GM23338 (cell line): ENCODE measurements at regions not wholly inside any gene's neighbourhood (a gene's known extent, or its start where the extent isn't known, plus 50 kb on each side); places are given as distances from the start of the nearest gene placed in this dataset.

ENCODE experiments used
- ATAC-seq: fragments of 200-7000 bp; cut with Tn5 transposase; 3 replicates; pipeline ENCODE4 v1.9.1; 2020
- DNase-seq: peaks from one replicate; pipeline ENCODE4 v3.0.0-alpha.2; 2015; ENCODE audit warnings: low spot score
- H2AFZ ChIP-seq: fragments of 200-600 bp; sonication (generic); 2 replicates; pipeline ENCODE4 v1.8.0; 2016; ENCODE audit warnings: antibody characterized with exemption, mild to moderate bottlenecking, moderate library complexity
- H3F3A ChIP-seq: fragments of 200-600 bp; sonication (generic); replicated peaks from 2 replicates; pipeline ENCODE4 v1.8.0; 2017; ENCODE audit warnings: antibody characterized with exemption, mixed run types, low read depth
- H3K27ac ChIP-seq: fragments of 200-600 bp; sonication (generic); 2 replicates; pipeline ENCODE4 v1.6.1; 2016; ENCODE audit warnings: low read depth
- H3K27me3 ChIP-seq: fragments of 200-600 bp; sonication (generic); 2 replicates; pipeline ENCODE4 v1.8.0; 2016; ENCODE audit warnings: mild to moderate bottlenecking, mixed run types, moderate library complexity; ENCODE audit not compliant: insufficient read depth
- H3K36me3 ChIP-seq: fragments of 200-600 bp; sonication (generic); 2 replicates; pipeline ENCODE4 v1.8.0; 2016; ENCODE audit warnings: mild to moderate bottlenecking; ENCODE audit not compliant: insufficient read depth
- H3K4me1 ChIP-seq: fragments of 200-600 bp; sonication (generic); 2 replicates; pipeline ENCODE4 v1.8.0; 2016; ENCODE audit warnings: mild to moderate bottlenecking, moderate library complexity; ENCODE audit not compliant: insufficient read depth
- H3K4me2 ChIP-seq: fragments of 200-600 bp; sonication (generic); 2 replicates; pipeline ENCODE4 v1.7.1; 2017; ENCODE audit warnings: mixed run types
- H3K4me3 ChIP-seq: fragments of 200-600 bp; sonication (generic); 2 replicates; pipeline ENCODE4 v1.6.1; 2016; ENCODE audit warnings: mixed run types
- H3K79me2 ChIP-seq: fragments of 200-600 bp; sonication (generic); replicated peaks from 2 replicates; pipeline ENCODE4 v1.8.0; 2017; ENCODE audit warnings: mild to moderate bottlenecking; ENCODE audit not compliant: insufficient read depth
- H3K9me2 ChIP-seq: fragments of 200-600 bp; sonication (generic); 2 replicates; pipeline ENCODE4 v1.8.0; 2017; ENCODE audit not compliant: insufficient read depth
- H4K20me1 ChIP-seq: fragments of 200-600 bp; sonication (generic); replicated peaks from 2 replicates; pipeline ENCODE4 v1.8.0; 2017; ENCODE audit warnings: mild to moderate bottlenecking; ENCODE audit not compliant: insufficient read depth
- H3K27ac Mint-ChIP-seq: 2 replicates; pipeline ENCODE4 v1.8.0; 2020; ENCODE audit warnings: inconsistent platforms, mild to moderate bottlenecking, moderate library complexity, mixed read lengths
- H3K27me3 Mint-ChIP-seq: 3 replicates; pipeline ENCODE4 v1.8.0; 2022; ENCODE audit warnings: low read depth, mild to moderate bottlenecking, moderate library complexity, mixed read lengths, inconsistent platforms; ENCODE audit not compliant: insufficient read depth, poor library complexity
- H3K36me3 Mint-ChIP-seq: 3 replicates; pipeline ENCODE4 v1.8.0; 2021; ENCODE audit warnings: low read depth, mild to moderate bottlenecking, inconsistent platforms, moderate library complexity, mixed read lengths
- H3K4me1 Mint-ChIP-seq: 3 replicates; pipeline ENCODE4 v1.8.0; 2020; ENCODE audit warnings: mild to moderate bottlenecking, inconsistent platforms, mixed read lengths
- H3K4me3 Mint-ChIP-seq: 3 replicates; pipeline ENCODE4 v1.8.0; 2021; ENCODE audit warnings: moderate library complexity, mild to moderate bottlenecking, inconsistent platforms, mixed read lengths
- H3K9me3 Mint-ChIP-seq: 3 replicates; pipeline ENCODE4 v1.8.0; 2020; ENCODE audit warnings: moderate library complexity, mild to moderate bottlenecking, inconsistent platforms, mixed read lengths
- CTCF ChIP-seq, 2 experiments: fragments of 200-600 bp in 1 of 2; sonication (generic) in 1 of 2; conservative IDR thresholded peaks; 2 replicates each; pipeline versions ENCODE4 v1.5.1 to v1.6.1; 2016 to 2017; ENCODE audit warnings: antibody characterized with exemption in 2 of 2, low read depth in 2 of 2, mild to moderate bottlenecking in 2 of 2, moderate library complexity in 1 of 2
- ETS1 ChIP-seq: IDR thresholded peaks from 2 replicates; pipeline ENCODE4 v1.6.1; 2016; ENCODE audit warnings: antibody characterized with exemption
- EZH2phosphoT487 ChIP-seq: fragments of 200-600 bp; sonication (generic); IDR thresholded peaks from one replicate; pipeline ENCODE4 v1.8.1; 2018; ENCODE audit warnings: antibody characterized with exemption; ENCODE audit not compliant: unreplicated experiment
- JUNB ChIP-seq: IDR thresholded peaks from one replicate; pipeline ENCODE4 v1.6.1; 2016; ENCODE audit warnings: antibody characterized with exemption; ENCODE audit not compliant: unreplicated experiment
- NANOG ChIP-seq: IDR thresholded peaks from 2 replicates; pipeline ENCODE4 v1.6.1; 2016; ENCODE audit warnings: antibody characterized with exemption, borderline replicate concordance
- STAT1 ChIP-seq: IDR thresholded peaks from one replicate; pipeline ENCODE4 v1.6.1; 2016; ENCODE audit warnings: antibody characterized with exemption; ENCODE audit not compliant: unreplicated experiment
- ZNF114 ChIP-seq: fragments of 250-450 bp; sonication (Bioruptor Pico); IDR thresholded peaks from 2 replicates; pipeline ENCODE4 v1.5.0; 2020; ENCODE audit warnings: mild to moderate bottlenecking, moderate library complexity
- ZNF462 ChIP-seq: fragments of 250-450 bp; sonication (Bioruptor Pico); IDR thresholded peaks from 2 replicates; pipeline ENCODE4 v1.5.0; 2020; ENCODE audit warnings: mild to moderate bottlenecking, moderate library complexity

GRCh38 chr16:62321606-62322005 is 285.4 kb upstream of the CDH8 start:
- no peak overlapping the region for H2AFZ ChIP-seq
- H3F3A ChIP-seq: no peaks in the 10 kb centered on the region
- no peak overlapping the region for H3K4me2 ChIP-seq
- H3K4me3 Mint-ChIP-seq: no peak overlapping the region
- no peak overlapping the region for H3K27ac ChIP-seq
- DNase-seq: no peak
- no peaks in the 10 kb centered on the region for H4K20me1 ChIP-seq
- no peaks in the 10 kb centered on the region for H3K4me1 ChIP-seq
- H3K9me2 ChIP-seq: no peaks in the 10 kb centered on the region
- H3K27me3 ChIP-seq: no peaks in the 10 kb centered on the region
- H3K27me3 Mint-ChIP-seq: no peaks in the 10 kb centered on the region
- H3K36me3 ChIP-seq: no peaks in the 10 kb centered on the region
- no peaks in the 10 kb centered on the region for H3K79me2 ChIP-seq
- no peak overlapping the region for H3K27ac Mint-ChIP-seq
- no peaks in the 10 kb centered on the region; the same call in 2 of the 3 replicates for H3K9me3 Mint-ChIP-seq
- ATAC-seq: no peak
- no peak for TF ChIP-seq EZH2phosphoT487
- no peak for TF ChIP-seq ETS1
- TF ChIP-seq JUNB: no peak
- no peak for TF ChIP-seq ZNF114 (CRISPR knock-in tag)
- no peak for TF ChIP-seq CTCF (conservative IDR thresholded peaks at IDR 0.05; ENCODE audit: low read depth in 2 of 2)
- TF ChIP-seq STAT1: no peak
- H3K36me3 Mint-ChIP-seq: no peaks in the 10 kb centered on the region; the same call in 2 of the 3 replicates
- no peaks in the 10 kb centered on the region for H3K4me1 Mint-ChIP-seq
- H3K4me3 ChIP-seq: no peak overlapping the region

GRCh38 chr16:62298600-62298999 is 262.4 kb upstream of the CDH8 start:
- no peak for DNase-seq
- no peaks in the 10 kb centered on the region for H3K79me2 ChIP-seq
- ATAC-seq: no peak
- H3F3A ChIP-seq: no peaks in the 10 kb centered on the region
- no peaks in the 10 kb centered on the region for H4K20me1 ChIP-seq
- no peak overlapping the region for H3K4me3 Mint-ChIP-seq
- H3K4me1 Mint-ChIP-seq: no peaks in the 10 kb centered on the region
- no peak overlapping the region for H3K27ac Mint-ChIP-seq
- H3K9me2 ChIP-seq: no peaks in the 10 kb centered on the region
- H3K4me3 ChIP-seq: no peak overlapping the region
- H2AFZ ChIP-seq: no peak overlapping the region; the same call in 1 of the 2 replicates
- no peaks in the 10 kb centered on the region for H3K27me3 ChIP-seq
- H3K9me3 Mint-ChIP-seq: peaks cover 3% of the 10 kb centered on the region; the same call in 1 of the 3 replicates
- H3K4me1 ChIP-seq: no peaks in the 10 kb centered on the region
- no peaks in the 10 kb centered on the region for H3K27me3 Mint-ChIP-seq
- H3K36me3 ChIP-seq: no peaks in the 10 kb centered on the region
- no peaks in the 10 kb centered on the region for H3K36me3 Mint-ChIP-seq
- no peak overlapping the region for H3K27ac ChIP-seq
- no peak overlapping the region for H3K4me2 ChIP-seq
- TF ChIP-seq STAT1 (no peak), EZH2phosphoT487 (no peak), JUNB (no peak), NANOG (no peak), ZNF462 (no peak), CTCF (conservative IDR thresholded peaks at IDR 0.05; ENCODE audit: low read depth in 2 of 2) (no peak)
